ENCODE measurements at regions not wholly inside any gene's neighbourhood (a gene's known extent, or its start where the extent isn't known, plus 50 kb on each side); places are given as distances from the start of the nearest gene placed in this dataset.

GRCh38 chr20:23266530-23267398, 83.8 kb upstream of the NXT1 start (continued):
- TF ChIP-seq BCL6 (CRISPR knock-in tag; IDR thresholded peaks at IDR 0.05) = no peak
- no peak for TF ChIP-seq CCNT2 (IDR thresholded peaks at IDR 0.05; ENCODE audit: borderline replicate concordance, extremely low read depth, insufficient read length, low read depth, low read length)
- no peak for TF ChIP-seq KLF16 (IDR thresholded peaks at IDR 0.05)
- no peak for TF ChIP-seq RAD51 (IDR thresholded peaks at IDR 0.05; ENCODE audit: borderline replicate concordance, low read depth)
- no peak for TF ChIP-seq KDM1A (IDR thresholded peaks at IDR 0.05)
- TF ChIP-seq CHD7 (IDR thresholded peaks at IDR 0.05; ENCODE audit: low read depth, low read length) = no peak
- TF ChIP-seq DPF2 (IDR thresholded peaks at IDR 0.05) = no peak
- TF ChIP-seq AFF4 (CRISPR knock-in tag; IDR thresholded peaks at IDR 0.05) = no peak
- TF ChIP-seq ZZZ3 (IDR thresholded peaks at IDR 0.05) = no peak
